ENCODE measurements at regions not wholly inside any gene's neighbourhood (a gene's known extent, or its start where the extent isn't known, plus 50 kb on each side); places are given as distances from the start of the nearest gene placed in this dataset.
"Not testable (repeated sequence)": the region's sequence is repeated elsewhere in the genome, so short reads cannot be mapped to it uniquely, and the experiment has no call there.

- Histone ChIP-seq H3K4me1 (no peaks in the 10 kb centered on the region), H3K27ac (no peak overlapping the region), H3K36me3 (no peaks in the 10 kb centered on the region), H3K4me3 (no peak overlapping the region), H3K9me3 (no peaks in the 10 kb centered on the region), H3K27me3 (peaks cover 7% of the 10 kb centered on the region)
- no peak for TF ChIP-seq CTCF (IDR thresholded peaks at IDR 0.05)
- intact Hi-C loops (cut with DNase I), result no loop called here
- no peak for ATAC-seq
- no peak for DNase-seq
These were observed 77.5 kb upstream of the VPREB1 start for GRCh38 chr22:22166941-22167713.

- no peak for TF ChIP-seq CTCF (IDR thresholded peaks at IDR 0.05)
- H3K36me3 ChIP-seq, result no peaks in the 10 kb centered on the region
- H3K27ac ChIP-seq, result no peak overlapping the region
- H3K9me3 ChIP-seq, result no peaks in the 10 kb centered on the region
- no peak overlapping the region for H3K4me3 ChIP-seq
- intact Hi-C loops (cut with DNase I), result no loop called here
- no peak for DNase-seq
- peaks cover 7% of the 10 kb centered on the region for H3K27me3 ChIP-seq
- ATAC-seq, result peak; percentile 8
- no peaks in the 10 kb centered on the region for H3K4me1 ChIP-seq
These were observed 78.5 kb upstream of the VPREB1 start for GRCh38 chr22:22165936-22166710.

- Histone ChIP-seq H3K27me3 (peaks cover 7% of the 10 kb centered on the region), H3K9me3 (no peaks in the 10 kb centered on the region), H3K4me3 (no peak overlapping the region), H3K36me3 (no peaks in the 10 kb centered on the region), H3K4me1 (no peaks in the 10 kb centered on the region), H3K27ac (no peak overlapping the region)
- intact Hi-C loops (cut with DNase I), result no loop called here
- TF ChIP-seq CTCF (IDR thresholded peaks at IDR 0.05), result no peak
- DNase-seq (no peak), ATAC-seq (no peak)
These were observed 79.9 kb upstream of the VPREB1 start for GRCh38 chr22:22164541-22165272.

- intact Hi-C loops (cut with DNase I), result no loop called here
- ATAC-seq, result no peak
These were observed 82.4 kb upstream of the VPREB1 start for GRCh38 chr22:22161924-22162851.

GRCh38 chr22:22160768-22161167 is 83.8 kb upstream of the VPREB1 start:
- H3K27me3 ChIP-seq; H3K36me3 ChIP-seq; H3K4me1 ChIP-seq; ATAC-seq; DNase-seq; H3K4me3 ChIP-seq; H3K27ac ChIP-seq; H3K9me3 ChIP-seq; intact Hi-C loops (cut with DNase I): not testable (repeated sequence)

More at GRCh38 chr22:22161924-22162851, 82.4 kb upstream of the VPREB1 start:
- Histone ChIP-seq H3K9me3 (no peaks in the 10 kb centered on the region), H3K4me1 (no peaks in the 10 kb centered on the region), H3K4me3 (no peak overlapping the region), H3K27ac (no peak overlapping the region), H3K27me3 (no peaks in the 10 kb centered on the region), H3K36me3 (no peaks in the 10 kb centered on the region)
- TF ChIP-seq CTCF (IDR thresholded peaks at IDR 0.05), result no peak
- DNase-seq, result no peak

All from upper lobe of right lung (tissue), 1 donor.